ENCODE measurements at regions not wholly inside any gene's neighbourhood (a gene's known extent, or its start where the extent isn't known, plus 50 kb on each side); places are given as distances from the start of the nearest gene placed in this dataset.

GRCh38 chr11:105321696-105322095 lies 182.1 kb upstream of the CARD18 start:
- DNase-seq, result no peak

GRCh38 chr11:105315287-105315686 lies 175.7 kb upstream of the CARD18 start:
- DNase-seq, result no peak

GRCh38 chr11:105312266-105312665 lies 172.7 kb upstream of the CARD18 start:
- no peak for DNase-seq

GRCh38 chr11:105298630-105299029 lies 159.1 kb upstream of the CARD18 start:
- DNase-seq, result no peak

GRCh38 chr11:105298174-105298573 lies 158.6 kb upstream of the CARD18 start:
- DNase-seq, result no peak

- no peak for DNase-seq
Measured at GRCh38 chr11:105297463-105297862, 157.9 kb upstream of the CARD18 start.

GRCh38 chr11:105296806-105297205 lies 157.2 kb upstream of the CARD18 start:
- no peak for DNase-seq

- DNase-seq, result no peak
Measured at GRCh38 chr11:105296386-105296785, 156.8 kb upstream of the CARD18 start.

- no peak for DNase-seq
Measured at GRCh38 chr11:105282658-105283057, 143.1 kb upstream of the CARD18 start.

- no peak for DNase-seq
Measured at GRCh38 chr11:105274631-105275030, 135.1 kb upstream of the CARD18 start.

GRCh38 chr11:105273660-105274280 lies 134.2 kb upstream of the CARD18 start:
- DNase-seq, result no peak

GRCh38 chr11:105269862-105270261 lies 130.3 kb upstream of the CARD18 start:
- DNase-seq, result no peak

- no peak for DNase-seq
Measured at GRCh38 chr11:105268404-105269062, 129.0 kb upstream of the CARD18 start.

GRCh38 chr11:105265845-105266244 lies 126.3 kb upstream of the CARD18 start:
- no peak for DNase-seq

GRCh38 chr11:105260976-105261375 lies 121.4 kb upstream of the CARD18 start:
- no peak for DNase-seq

- no peak for DNase-seq
Measured at GRCh38 chr11:105245781-105246315, 106.3 kb upstream of the CARD18 start.

- no peak for DNase-seq
Measured at GRCh38 chr11:105244160-105244825, 104.7 kb upstream of the CARD18 start.

- no peak for DNase-seq
Measured at GRCh38 chr11:105241136-105241535, 101.6 kb upstream of the CARD18 start.

- DNase-seq, result no peak
Measured at GRCh38 chr11:105236664-105237063, 97.1 kb upstream of the CARD18 start.

- no peak for DNase-seq
Measured at GRCh38 chr11:105233285-105233684, 93.7 kb upstream of the CARD18 start.

- DNase-seq, result no peak
Measured at GRCh38 chr11:105232021-105232420, 92.5 kb upstream of the CARD18 start.

GRCh38 chr11:105230586-105230985 lies 91.0 kb upstream of the CARD18 start:
- DNase-seq, result no peak

- DNase-seq, result no peak
Measured at GRCh38 chr11:105229761-105230160, 90.2 kb upstream of the CARD18 start.

- no peak for DNase-seq
Measured at GRCh38 chr11:105229257-105229656, 89.7 kb upstream of the CARD18 start.
